Trophoblast cell (in vitro differentiated cells and primary cell): ENCODE measurements at regions not wholly inside any gene's neighbourhood (a gene's known extent, or its start where the extent isn't known, plus 50 kb on each side); places are given as distances from the start of the nearest gene placed in this dataset.
A peak's percentile ranks its signal among the peaks of the same experiment; 100 is the strongest.

ENCODE experiments used
- DNase-seq, 2 donors: peaks; one replicate each; pipeline ENCODE4 v3.0.0-alpha.2; 2016
- H2AFZ ChIP-seq: 2 replicates; pipeline ENCODE4 v1.6.1; 2013; ENCODE audit warnings: low read length, moderate library complexity, mild to moderate bottlenecking; ENCODE audit not compliant: insufficient read depth, poor library complexity
- H2AK5ac ChIP-seq: 2 replicates; pipeline ENCODE4 v1.6.1; 2013; ENCODE audit warnings: mild to moderate bottlenecking, low read length
- H2BK120ac ChIP-seq: 2 replicates; pipeline ENCODE4 v1.6.1; 2013; ENCODE audit warnings: low read length, mild to moderate bottlenecking, moderate library complexity; ENCODE audit not compliant: insufficient read depth, poor library complexity
- H2BK12ac ChIP-seq: 2 replicates; pipeline ENCODE4 v1.6.1; 2013; ENCODE audit warnings: mild to moderate bottlenecking, low read length, moderate library complexity
- H2BK5ac ChIP-seq: 2 replicates; pipeline ENCODE4 v1.6.1; 2013; ENCODE audit warnings: low read length, low read depth, moderate library complexity, mild to moderate bottlenecking; ENCODE audit not compliant: poor library complexity
- H3K14ac ChIP-seq: 2 replicates; pipeline ENCODE4 v1.6.1; 2013; ENCODE audit warnings: mild to moderate bottlenecking, low read length
- H3K18ac ChIP-seq: 2 replicates; pipeline ENCODE4 v1.6.1; 2013; ENCODE audit warnings: mild to moderate bottlenecking, low read length
- H3K23ac ChIP-seq: 2 replicates; pipeline ENCODE4 v1.6.1; 2013; ENCODE audit warnings: low read length
- H3K27ac ChIP-seq: 2 replicates; pipeline ENCODE4 v1.5.1; 2013; ENCODE audit warnings: low read depth, mild to moderate bottlenecking, inconsistent platforms, low read length, moderate library complexity
- H3K27me3 ChIP-seq: 2 replicates; pipeline ENCODE4 v1.6.1; 2013; ENCODE audit warnings: inconsistent platforms, mild to moderate bottlenecking, low read length, moderate library complexity; ENCODE audit not compliant: insufficient read depth
- H3K36me3 ChIP-seq, 2 experiments: 1 replicate in 1 of 2; 2 replicates in 1 of 2; pipeline ENCODE4 v1.6.1; 2013; ENCODE audit warnings: low read length in 2 of 2, mild to moderate bottlenecking in 2 of 2, moderate library complexity in 1 of 2; ENCODE audit not compliant: insufficient read depth in 2 of 2, control insufficient read depth in 1 of 2
- H3K4ac ChIP-seq: 2 replicates; pipeline ENCODE4 v1.6.1; 2013; ENCODE audit warnings: low read depth, mild to moderate bottlenecking, low read length, moderate library complexity
- H3K4me1 ChIP-seq, 2 experiments: 1 replicate in 1 of 2; 2 replicates in 1 of 2; pipeline ENCODE4 v1.6.1; 2013; ENCODE audit warnings: low read length in 2 of 2, mild to moderate bottlenecking in 2 of 2, moderate library complexity in 1 of 2; ENCODE audit not compliant: insufficient read depth in 2 of 2, control insufficient read depth in 1 of 2
- H3K4me2 ChIP-seq: 2 replicates; pipeline ENCODE4 v1.6.1; 2013; ENCODE audit warnings: inconsistent platforms, mild to moderate bottlenecking, low read length, moderate library complexity
- H3K4me3 ChIP-seq: 2 replicates; pipeline ENCODE4 v1.5.1; 2013; ENCODE audit warnings: mild to moderate bottlenecking, low read depth, low read length, inconsistent platforms
- H3K79me1 ChIP-seq: one replicate; pipeline ENCODE4 v1.6.1; 2013; ENCODE audit warnings: low read length
- H3K79me2 ChIP-seq: 2 replicates; pipeline ENCODE4 v1.6.1; 2013; ENCODE audit warnings: low read length, mild to moderate bottlenecking; ENCODE audit not compliant: control insufficient read depth, insufficient read depth, poor library complexity
- H3K9ac ChIP-seq: 2 replicates; pipeline ENCODE4 v1.6.1; 2013; ENCODE audit warnings: mild to moderate bottlenecking, low read length
- H3K9me3 ChIP-seq: 2 replicates; pipeline ENCODE4 v1.6.1; 2013; ENCODE audit warnings: low read depth, mild to moderate bottlenecking, control low read depth, inconsistent platforms, low read length; ENCODE audit not compliant: insufficient read depth
- H4K12ac ChIP-seq: 2 replicates; pipeline ENCODE4 v1.6.1; 2013; ENCODE audit warnings: low read depth, mild to moderate bottlenecking, low read length, moderate library complexity
- H4K8ac ChIP-seq: 2 replicates; pipeline ENCODE4 v1.6.1; 2013; ENCODE audit warnings: low read depth, mild to moderate bottlenecking, low read length, moderate library complexity
- H4K91ac ChIP-seq: one replicate; pipeline ENCODE4 v1.6.1; 2013; ENCODE audit warnings: low read depth, mild to moderate bottlenecking, low read length, moderate library complexity
- WGBS: extraction: QIAGEN DNeasy Blood & Tissue Kit; methylation state at CpG from one replicate; pipeline ENCODE4 v1.1.7; 2013; ENCODE audit warnings: missing lambda C conversion rate; ENCODE audit not compliant: insufficient read length, insufficient coverage; ENCODE audit errors: extremely low coverage; 5-methylcytosine and 5-hydroxymethylcytosine counted together

GRCh38 chr11:107252429-107253161 is 205.0 kb downstream of the CWF19L2 start:
- Histone ChIP-seq H4K12ac (no peak overlapping the region), H3K4ac (no peak overlapping the region), H2BK120ac (no peak overlapping the region), H2BK12ac (peak overlapping the region; percentile 15), H3K9me3 (no peaks in the 10 kb centered on the region), H2AK5ac (no peak overlapping the region), H3K9ac (no peak overlapping the region), H3K4me3 (no peak overlapping the region), H4K8ac (no peak overlapping the region), H3K27me3 (no peaks in the 10 kb centered on the region), H3K4me2 (no peak overlapping the region), H3K4me1 (no peaks in the 10 kb centered on the region), H3K36me3 (no peaks in the 10 kb centered on the region), H3K23ac (no peak overlapping the region), H3K14ac (no peak overlapping the region), H3K79me2 (no peaks in the 10 kb centered on the region), H3K18ac (no peak overlapping the region), H2BK5ac (no peak overlapping the region), H3K79me1 (peaks cover 2% of the 10 kb centered on the region), H3K27ac (no peak overlapping the region), H4K91ac (peak overlapping the region; percentile 45), H2AFZ (no peak overlapping the region)
- no peak for DNase-seq
- WGBS: no CpG with 5 or more reads among the region's 8 CpGs

- no peak for DNase-seq
- Histone ChIP-seq H3K27me3 (no peaks in the 10 kb centered on the region), H3K79me1 (peaks cover 2% of the 10 kb centered on the region), H2AFZ (no peak overlapping the region), H3K4me1 (no peaks in the 10 kb centered on the region), H3K9me3 (no peaks in the 10 kb centered on the region), H3K4ac (no peak overlapping the region), H2BK120ac (no peak overlapping the region), H3K23ac (no peak overlapping the region), H4K91ac (no peak overlapping the region), H2BK12ac (peak overlapping the region; percentile 48), H3K36me3 (no peaks in the 10 kb centered on the region), H2AK5ac (no peak overlapping the region), H3K14ac (no peak overlapping the region), H2BK5ac (no peak overlapping the region), H3K9ac (no peak overlapping the region), H4K12ac (no peak overlapping the region), H3K18ac (no peak overlapping the region), H3K79me2 (no peaks in the 10 kb centered on the region), H4K8ac (no peak overlapping the region), H3K27ac (no peak overlapping the region), H3K4me3 (no peak overlapping the region), H3K4me2 (no peak overlapping the region)
- no CpG with 5 or more reads among the region's 4 CpGs for WGBS
These were observed 206.3 kb downstream of the CWF19L2 start for GRCh38 chr11:107251298-107251697.

- no peak for DNase-seq
- Histone ChIP-seq H3K4ac (no peak overlapping the region), H3K9ac (no peak overlapping the region), H2AK5ac (no peak overlapping the region), H2AFZ (no peak overlapping the region), H3K27ac (no peak overlapping the region), H3K79me1 (peaks cover 2% of the 10 kb centered on the region), H3K79me2 (no peaks in the 10 kb centered on the region), H4K8ac (no peak overlapping the region), H4K91ac (no peak overlapping the region), H3K36me3 (no peaks in the 10 kb centered on the region), H3K27me3 (no peaks in the 10 kb centered on the region), H2BK12ac (no peak overlapping the region), H3K4me3 (no peak overlapping the region), H3K4me2 (no peak overlapping the region), H2BK5ac (no peak overlapping the region), H3K23ac (no peak overlapping the region), H2BK120ac (no peak overlapping the region), H3K9me3 (no peaks in the 10 kb centered on the region), H3K4me1 (no peaks in the 10 kb centered on the region), H4K12ac (no peak overlapping the region), H3K18ac (no peak overlapping the region), H3K14ac (no peak overlapping the region)
- WGBS: no CpG with 5 or more reads among the region's 3 CpGs
These were observed 207.6 kb downstream of the CWF19L2 start for GRCh38 chr11:107250017-107250416.

GRCh38 chr11:107249054-107249453 is 208.6 kb downstream of the CWF19L2 start:
- Histone ChIP-seq H3K27ac (no peak overlapping the region), H3K79me2 (no peaks in the 10 kb centered on the region), H3K4me1 (no peaks in the 10 kb centered on the region), H2AFZ (no peak overlapping the region), H3K27me3 (no peaks in the 10 kb centered on the region), H3K4me3 (no peak overlapping the region), H3K14ac (no peak overlapping the region), H2BK120ac (no peak overlapping the region), H3K79me1 (peaks cover 2% of the 10 kb centered on the region), H2BK5ac (no peak overlapping the region), H3K36me3 (no peaks in the 10 kb centered on the region), H4K91ac (no peak overlapping the region), H3K9me3 (no peaks in the 10 kb centered on the region), H2BK12ac (no peak overlapping the region), H4K8ac (no peak overlapping the region), H2AK5ac (no peak overlapping the region), H3K9ac (no peak overlapping the region), H3K4me2 (no peak overlapping the region), H3K23ac (no peak overlapping the region), H4K12ac (no peak overlapping the region), H3K18ac (no peak overlapping the region), H3K4ac (no peak overlapping the region)
- DNase-seq: no peak
- no CpG with 5 or more reads among the region's 5 CpGs for WGBS
